ENCODE measurements at regions not wholly inside any gene's neighbourhood (a gene's known extent, or its start where the extent isn't known, plus 50 kb on each side); places are given as distances from the start of the nearest gene placed in this dataset.

DNA sequence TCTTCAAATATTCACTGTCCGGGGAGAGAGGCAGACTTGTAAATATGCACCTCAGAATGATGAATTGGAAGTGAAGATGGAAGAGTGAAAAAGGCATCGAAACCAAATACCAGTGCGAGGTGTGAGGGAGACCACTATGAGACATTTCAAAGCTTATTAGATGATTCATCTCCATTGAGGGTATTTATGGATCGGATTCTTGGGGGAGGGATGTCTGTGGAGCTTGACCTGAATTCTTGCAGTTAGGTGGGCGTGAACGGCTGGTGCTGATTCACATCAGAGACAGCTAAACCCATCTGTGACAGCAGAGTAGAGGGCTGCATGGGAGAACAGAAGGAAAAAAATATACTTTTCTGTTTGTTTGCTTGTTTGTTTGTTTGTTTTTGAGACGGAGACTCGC lies 677.2 kb downstream of the AACS start:
- DNase-seq (ENCODE audit: low read depth in 1 of 2, low spot score in 1 of 2) = no peak
- Histone ChIP-seq H3K4me3 (replicated peaks; ENCODE audit: insufficient read depth, low read length) (no peak overlapping the region), H3K27me3 (ENCODE audit: insufficient read depth, poor library complexity, severe bottlenecking) (no peaks in the 10 kb centered on the region), H3K27ac (replicated peaks) (no peak overlapping the region)
- TF ChIP-seq POLR2AphosphoS5 (IDR thresholded peaks at IDR 0.05; ENCODE audit: low read depth) (no peak), CTCF (IDR thresholded peaks at IDR 0.05; ENCODE audit: insufficient read depth, low read length) (no peak), GABPA (IDR thresholded peaks at IDR 0.05; ENCODE audit: low read depth) (no peak), SPI1 (IDR thresholded peaks at IDR 0.05; ENCODE audit: borderline replicate concordance, low read depth) (no peak)
- TF ChIP-seq, protein P1, sequence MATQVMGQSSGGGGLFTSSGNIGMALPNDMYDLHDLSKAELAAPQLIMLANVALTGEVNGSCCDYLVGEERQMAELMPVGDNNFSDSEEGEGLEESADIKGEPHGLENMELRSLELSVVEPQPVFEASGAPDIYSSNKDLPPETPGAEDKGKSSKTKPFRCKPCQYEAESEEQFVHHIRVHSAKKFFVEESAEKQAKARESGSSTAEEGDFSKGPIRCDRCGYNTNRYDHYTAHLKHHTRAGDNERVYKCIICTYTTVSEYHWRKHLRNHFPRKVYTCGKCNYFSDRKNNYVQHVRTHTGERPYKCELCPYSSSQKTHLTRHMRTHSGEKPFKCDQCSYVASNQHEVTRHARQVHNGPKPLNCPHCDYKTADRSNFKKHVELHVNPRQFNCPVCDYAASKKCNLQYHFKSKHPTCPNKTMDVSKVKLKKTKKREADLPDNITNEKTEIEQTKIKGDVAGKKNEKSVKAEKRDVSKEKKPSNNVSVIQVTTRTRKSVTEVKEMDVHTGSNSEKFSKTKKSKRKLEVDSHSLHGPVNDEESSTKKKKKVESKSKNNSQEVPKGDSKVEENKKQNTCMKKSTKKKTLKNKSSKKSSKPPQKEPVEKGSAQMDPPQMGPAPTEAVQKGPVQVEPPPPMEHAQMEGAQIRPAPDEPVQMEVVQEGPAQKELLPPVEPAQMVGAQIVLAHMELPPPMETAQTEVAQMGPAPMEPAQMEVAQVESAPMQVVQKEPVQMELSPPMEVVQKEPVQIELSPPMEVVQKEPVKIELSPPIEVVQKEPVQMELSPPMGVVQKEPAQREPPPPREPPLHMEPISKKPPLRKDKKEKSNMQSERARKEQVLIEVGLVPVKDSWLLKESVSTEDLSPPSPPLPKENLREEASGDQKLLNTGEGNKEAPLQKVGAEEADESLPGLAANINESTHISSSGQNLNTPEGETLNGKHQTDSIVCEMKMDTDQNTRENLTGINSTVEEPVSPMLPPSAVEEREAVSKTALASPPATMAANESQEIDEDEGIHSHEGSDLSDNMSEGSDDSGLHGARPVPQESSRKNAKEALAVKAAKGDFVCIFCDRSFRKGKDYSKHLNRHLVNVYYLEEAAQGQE (IDR thresholded peaks at IDR 0.05; ENCODE audit: insufficient replicate concordance, low read depth) = no peak

- TF ChIP-seq, protein P1 (IDR thresholded peaks at IDR 0.05; ENCODE audit: insufficient replicate concordance, low read depth) = no peak
- TF ChIP-seq GABPA (IDR thresholded peaks at IDR 0.05; ENCODE audit: low read depth) = no peak
- TF ChIP-seq CTCF (IDR thresholded peaks at IDR 0.05; ENCODE audit: insufficient read depth, low read length) = no peak
- no peak for TF ChIP-seq SPI1 (IDR thresholded peaks at IDR 0.05; ENCODE audit: borderline replicate concordance, low read depth)
- no peak for TF ChIP-seq POLR2AphosphoS5 (IDR thresholded peaks at IDR 0.05; ENCODE audit: low read depth)
- no peak for DNase-seq (ENCODE audit: low read depth in 1 of 2, low spot score in 1 of 2)
Measured at GRCh38 chr12:125744201-125744600, 679.0 kb downstream of the AACS start.

GRCh38 chr12:125755512-125755911 lies 690.3 kb downstream of the AACS start:
- no peak for TF ChIP-seq GABPA (IDR thresholded peaks at IDR 0.05; ENCODE audit: low read depth)
- TF ChIP-seq, protein P1 (IDR thresholded peaks at IDR 0.05; ENCODE audit: insufficient replicate concordance, low read depth) = no peak
- TF ChIP-seq CTCF (IDR thresholded peaks at IDR 0.05; ENCODE audit: insufficient read depth, low read length) = no peak
- no peak for TF ChIP-seq POLR2AphosphoS5 (IDR thresholded peaks at IDR 0.05; ENCODE audit: low read depth)
- TF ChIP-seq SPI1 (IDR thresholded peaks at IDR 0.05; ENCODE audit: borderline replicate concordance, low read depth) = no peak

More at GRCh38 chr12:125744201-125744600, 679.0 kb downstream of the AACS start:
- Histone ChIP-seq H3K27ac (replicated peaks) (no peak overlapping the region), H3K27me3 (ENCODE audit: insufficient read depth, poor library complexity, severe bottlenecking) (no peaks in the 10 kb centered on the region), H3K4me3 (replicated peaks; ENCODE audit: insufficient read depth, low read length) (no peak overlapping the region)

More at GRCh38 chr12:125755512-125755911, 690.3 kb downstream of the AACS start:
- Histone ChIP-seq H3K4me3 (replicated peaks; ENCODE audit: insufficient read depth, low read length) (no peak overlapping the region), H3K27ac (replicated peaks) (no peak overlapping the region), H3K27me3 (ENCODE audit: insufficient read depth, poor library complexity, severe bottlenecking) (no peaks in the 10 kb centered on the region)
- no peak for DNase-seq (ENCODE audit: low read depth in 1 of 2, low spot score in 1 of 2)

Measured in HL-60 (cell line).